Transverse colon (tissue), 4 donors: ENCODE measurements at regions not wholly inside any gene's neighbourhood (a gene's known extent, or its start where the extent isn't known, plus 50 kb on each side); places are given as distances from the start of the nearest gene placed in this dataset.

ENCODE experiments used
- CTCF ChIP-seq, 5 experiments: fragments of 200-600 bp in 3 of 5; fragments of 450-650 bp in 2 of 5; sonication (generic) in 3 of 5; IDR thresholded peaks; 1 replicate in 2 of 5; 2 replicates in 3 of 5; pipeline ENCODE4 v1.5.1; 2016 to 2017; ENCODE audit warnings: antibody characterized with exemption in 5 of 5, inconsistent platforms in 3 of 5, mild to moderate bottlenecking in 2 of 5, moderate library complexity in 1 of 5
- EP300 ChIP-seq: sonication (generic); formaldehyde crosslinking; IDR thresholded peaks from one replicate; pipeline ENCODE4 v1.6.1; 2017; ENCODE audit warnings: antibody characterized with exemption, low read depth
- POLR2A ChIP-seq: fragments of 450-650 bp; IDR thresholded peaks from one replicate; pipeline ENCODE4 v1.6.1; 2016; ENCODE audit warnings: antibody characterized with exemption, mild to moderate bottlenecking, moderate library complexity
- POLR2AphosphoS5 ChIP-seq, 3 donors: sonication (generic); formaldehyde crosslinking; IDR thresholded peaks; one replicate each; pipeline ENCODE4 v1.6.1; 2016; ENCODE audit warnings: antibody characterized with exemption in 3 of 3

GRCh38 chr4:152138451-152138850 is 377.6 kb upstream of the GATB start:
- TF ChIP-seq CTCF (IDR thresholded peaks at IDR 0.05) (no peak), POLR2A (no peak), POLR2AphosphoS5 (IDR thresholded peaks at IDR 0.05) (no peak), EP300 (no peak)
